HG02759 (cell line): ENCODE measurements at regions not wholly inside any gene's neighbourhood (a gene's known extent, or its start where the extent isn't known, plus 50 kb on each side); places are given as distances from the start of the nearest gene placed in this dataset.
"Not testable (repeated sequence)": the region's sequence is repeated elsewhere in the genome, so short reads cannot be mapped to it uniquely, and the experiment has no call there.

ENCODE experiments used
- ATAC-seq: cut with Tn5 transposase; IDR thresholded peaks from one replicate; pipeline ENCODE4 v1.9.1; 2021; ENCODE audit warnings: mild to moderate bottlenecking, moderate library complexity; ENCODE audit not compliant: unreplicated experiment

DNA sequence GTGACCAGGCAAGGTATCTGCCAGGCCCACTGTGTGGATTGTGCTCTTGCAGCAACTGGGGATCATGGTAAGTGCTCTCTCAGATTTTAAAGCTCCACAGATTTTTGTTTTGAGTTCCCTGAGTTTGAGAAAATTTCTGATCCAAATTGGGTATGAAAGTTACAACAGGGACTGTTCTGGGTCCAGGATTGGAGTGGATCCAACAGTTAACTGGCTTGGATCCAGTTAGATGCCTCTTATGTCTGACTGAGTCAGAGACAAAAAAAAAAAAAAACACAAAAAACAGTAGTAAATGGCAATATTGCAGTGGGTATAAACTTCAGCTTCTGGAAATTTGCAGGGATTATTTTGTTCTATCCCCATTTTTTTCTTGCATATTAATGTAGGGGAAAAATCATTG lies 598.8 kb downstream of the C12orf50 start:
- no peak for ATAC-seq

DNA sequence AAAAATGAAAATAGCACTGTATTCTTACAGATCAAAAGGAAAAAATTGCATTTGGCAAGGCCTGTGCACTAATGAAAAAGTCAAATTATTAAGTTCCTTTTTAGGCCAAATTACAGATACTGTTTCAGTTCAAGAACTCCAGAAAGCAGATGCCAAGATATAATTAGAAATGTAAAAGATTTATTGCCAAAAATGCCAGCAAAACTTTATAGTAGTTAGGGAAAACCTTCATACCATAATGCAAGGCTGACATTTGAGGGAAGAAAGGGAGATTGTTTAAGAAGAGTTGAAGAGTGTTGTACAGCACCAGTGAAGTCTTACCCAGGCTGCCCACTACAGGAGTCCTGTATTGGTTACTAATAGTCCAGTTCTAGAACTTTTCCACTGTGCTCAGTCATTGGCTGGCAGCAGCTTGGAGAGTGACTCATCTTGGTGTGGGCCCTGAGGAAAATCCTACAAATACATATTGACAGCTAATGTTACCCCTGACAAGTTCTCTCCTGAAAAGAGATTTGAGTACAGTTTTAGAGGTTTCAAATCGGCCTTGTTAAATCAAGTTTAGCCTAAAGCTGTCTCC lies 600.4 kb downstream of the C12orf50 start:
- ATAC-seq: no peak

DNA sequence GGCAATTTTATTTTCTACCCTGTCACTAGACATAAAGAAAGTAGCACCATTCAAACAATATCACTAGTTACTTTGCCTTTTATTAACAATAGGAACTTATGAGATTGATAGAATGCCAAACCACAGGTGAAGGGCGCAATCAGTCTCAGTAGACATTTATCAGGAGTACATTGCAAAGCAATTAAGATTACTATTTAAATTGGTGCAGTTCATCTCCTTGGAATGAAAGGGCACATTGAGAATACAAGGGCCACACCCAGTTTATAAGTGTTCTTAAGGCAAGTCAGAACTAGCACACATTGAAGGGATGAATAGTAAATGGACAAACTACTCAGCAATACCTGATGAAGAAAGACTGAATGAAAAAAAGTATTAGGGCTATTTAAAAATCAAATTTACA lies 601.4 kb downstream of the C12orf50 start:
- no peak for ATAC-seq

DNA sequence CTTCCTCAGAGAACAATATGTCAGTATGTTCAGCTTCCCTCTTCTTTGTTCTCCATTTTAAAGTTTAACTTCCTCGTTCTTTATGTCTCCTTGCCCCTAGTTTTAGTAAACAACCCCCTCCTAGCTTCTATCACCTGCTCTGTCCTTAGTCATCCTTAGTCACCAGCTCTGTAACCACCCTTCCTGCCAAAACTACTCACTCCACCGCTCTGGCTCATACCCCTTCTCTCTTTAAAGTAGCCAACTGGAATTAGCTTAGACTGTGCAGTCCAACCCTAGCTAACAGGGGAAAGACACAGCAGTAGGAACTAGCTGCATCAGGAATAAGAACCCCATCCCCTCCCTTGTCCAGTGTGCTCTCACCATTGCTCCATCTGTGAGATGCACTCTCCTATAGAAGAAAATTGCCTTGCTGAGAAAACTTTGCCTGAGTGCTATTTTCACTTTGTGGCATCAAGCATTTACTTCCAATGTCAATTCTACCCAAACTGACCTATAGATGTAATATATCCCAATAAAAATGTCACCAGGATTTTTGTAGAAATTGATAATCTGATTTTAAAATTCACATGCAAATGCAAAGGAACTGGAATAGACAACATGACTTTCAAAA lies 603.2 kb downstream of the C12orf50 start:
- ATAC-seq: no peak

DNA sequence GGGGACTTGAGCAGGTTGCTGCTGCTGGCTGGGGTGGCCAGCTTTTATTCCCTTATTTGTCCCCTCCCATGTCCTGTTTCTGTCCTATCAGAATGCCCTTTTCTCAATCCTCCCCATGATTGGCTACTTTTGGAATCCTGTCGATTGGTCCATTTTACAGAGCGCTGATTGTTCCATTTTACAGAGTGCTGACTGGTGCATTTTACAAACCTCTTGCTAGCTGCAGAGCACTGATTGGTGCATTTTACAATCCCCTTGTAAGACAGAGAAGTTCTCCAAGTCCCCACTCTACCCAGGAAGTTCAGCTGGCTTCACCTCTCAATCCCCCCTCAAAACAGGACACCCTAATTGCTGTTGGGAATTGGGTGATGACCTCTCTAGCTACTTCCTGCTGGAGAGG lies 608.0 kb downstream of the C12orf50 start:
- ATAC-seq: not testable (repeated sequence)

DNA sequence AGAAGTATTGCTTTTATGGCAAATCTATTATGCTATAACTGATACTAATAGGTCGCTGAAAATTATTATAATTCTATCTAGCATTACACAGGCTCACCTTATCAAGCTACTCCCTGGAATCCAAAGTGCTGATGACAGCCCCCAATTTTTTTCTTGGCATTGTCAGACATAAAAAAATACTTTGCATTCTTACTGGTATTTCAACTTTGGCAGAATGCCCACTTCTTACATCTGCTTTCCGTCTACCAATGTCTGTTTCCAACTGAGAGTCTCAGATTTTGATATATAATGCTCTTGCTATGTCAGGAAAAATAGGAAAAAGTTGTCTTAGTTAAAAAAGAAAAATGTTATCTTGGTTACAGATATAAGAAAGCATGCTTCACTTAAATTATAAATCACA lies 615.4 kb downstream of the C12orf50 start:
- no peak for ATAC-seq

DNA sequence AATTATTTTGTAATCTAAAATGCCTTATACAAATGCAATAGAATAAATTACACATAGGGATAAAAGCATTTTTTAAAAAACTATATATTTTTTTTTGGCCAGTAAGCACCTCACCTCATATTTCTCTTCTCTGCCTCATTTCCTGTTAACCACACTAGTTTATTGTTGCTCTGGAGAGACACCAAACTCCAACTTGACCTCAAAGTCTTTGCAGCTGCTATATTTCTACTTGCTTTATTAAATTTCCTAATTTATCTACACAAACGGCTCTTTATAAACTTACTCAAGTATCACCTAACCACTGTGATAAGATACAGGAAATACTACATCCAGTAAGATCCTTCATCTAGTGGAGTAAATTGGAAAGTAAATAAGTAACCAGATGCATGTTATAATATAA lies 622.3 kb downstream of the C12orf50 start:
- no peak for ATAC-seq

DNA sequence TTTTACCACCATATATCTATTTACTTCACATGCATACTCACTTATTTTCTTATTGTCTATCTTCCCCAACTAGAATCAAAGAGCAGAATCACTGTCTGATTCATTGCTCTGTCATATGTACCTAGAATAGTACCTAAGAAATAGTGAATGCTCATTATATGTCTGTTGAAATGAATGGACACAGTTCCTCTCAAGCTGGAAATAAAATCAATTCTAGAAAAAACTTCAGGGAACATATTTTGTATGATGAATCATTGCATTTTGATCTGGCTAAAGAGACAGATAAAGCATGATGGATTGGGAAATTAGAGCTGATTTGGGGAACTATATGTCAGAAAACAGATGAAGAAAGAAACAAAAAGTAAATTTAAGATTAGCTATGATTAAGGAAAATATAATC lies 623.3 kb downstream of the C12orf50 start:
- no peak for ATAC-seq

DNA sequence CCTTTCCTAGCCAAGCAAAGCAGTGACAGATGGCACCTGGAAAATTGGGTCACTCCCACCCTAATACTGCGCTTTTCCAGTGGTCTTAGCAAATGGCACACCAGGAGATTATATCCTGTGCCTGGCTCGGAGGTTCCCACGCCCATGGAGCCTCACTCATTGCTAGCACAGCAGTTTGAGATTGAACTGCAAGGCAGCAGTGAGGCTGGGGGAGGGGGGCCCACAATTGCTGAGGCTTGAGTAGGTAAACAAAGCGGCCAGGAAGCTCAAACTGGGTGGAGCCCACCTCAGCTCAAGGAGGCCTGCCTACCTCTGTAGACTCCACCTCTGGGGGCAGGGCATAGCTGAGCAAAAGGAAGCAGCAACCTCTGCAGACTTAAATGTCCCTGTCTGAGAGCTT lies 635.0 kb downstream of the C12orf50 start:
- not testable (repeated sequence) for ATAC-seq

DNA sequence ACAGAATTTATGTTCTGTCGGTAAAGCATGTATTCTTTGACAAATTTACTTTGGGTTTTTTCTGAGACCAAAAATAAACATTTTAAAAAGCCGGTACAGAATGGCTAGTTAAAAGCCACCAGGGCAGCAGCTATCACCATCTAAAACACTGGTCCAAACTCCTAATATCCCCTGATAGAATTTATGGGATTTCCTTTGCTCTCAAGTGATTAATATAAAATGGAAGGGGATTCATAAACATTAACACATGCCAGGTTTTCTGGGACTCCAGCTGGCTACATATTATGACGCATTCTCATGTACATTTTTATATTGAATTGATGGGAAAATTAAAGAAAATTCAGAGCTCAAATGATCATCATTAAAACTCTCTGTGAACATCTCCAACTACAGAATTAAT lies 640.8 kb downstream of the C12orf50 start:
- ATAC-seq: no peak

DNA sequence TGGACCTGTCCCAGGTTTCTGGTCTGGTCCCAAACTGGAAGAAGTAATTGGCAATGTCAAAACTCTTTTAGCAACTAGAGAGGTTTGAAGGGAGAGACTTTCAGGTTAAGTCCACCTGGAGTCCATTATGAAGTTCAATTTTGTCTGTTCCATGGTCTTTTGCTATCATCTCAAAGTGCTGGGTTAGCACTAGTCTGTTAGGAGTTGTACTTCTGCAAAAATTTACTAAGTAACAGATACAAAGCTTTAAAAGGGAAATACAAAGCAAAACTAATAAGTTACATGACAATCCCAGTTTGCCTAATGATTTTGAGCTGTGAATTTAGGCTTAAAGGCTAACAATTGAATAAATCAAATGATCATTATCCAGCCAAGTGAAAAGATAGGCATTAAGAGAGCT lies 643.9 kb downstream of the C12orf50 start:
- no peak for ATAC-seq

DNA sequence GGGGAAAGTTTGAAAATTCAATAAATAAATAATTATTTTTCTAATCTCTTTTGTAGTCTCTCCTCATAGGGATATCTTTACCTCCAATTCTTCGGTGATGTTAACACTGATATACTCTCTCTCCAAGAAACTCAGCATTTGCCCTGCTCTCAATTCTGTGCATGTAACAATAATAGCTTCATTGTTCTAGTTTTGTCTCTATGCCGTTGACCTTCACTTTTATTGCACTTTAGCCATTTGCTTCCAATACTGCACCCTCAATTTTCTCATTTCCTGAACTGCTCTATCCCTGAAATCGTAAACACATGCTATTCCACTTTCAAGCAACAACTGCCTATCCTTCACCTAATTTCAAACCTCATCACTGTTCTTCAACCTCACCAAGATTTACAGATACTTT lies 645.0 kb downstream of the C12orf50 start:
- no peak for ATAC-seq

DNA sequence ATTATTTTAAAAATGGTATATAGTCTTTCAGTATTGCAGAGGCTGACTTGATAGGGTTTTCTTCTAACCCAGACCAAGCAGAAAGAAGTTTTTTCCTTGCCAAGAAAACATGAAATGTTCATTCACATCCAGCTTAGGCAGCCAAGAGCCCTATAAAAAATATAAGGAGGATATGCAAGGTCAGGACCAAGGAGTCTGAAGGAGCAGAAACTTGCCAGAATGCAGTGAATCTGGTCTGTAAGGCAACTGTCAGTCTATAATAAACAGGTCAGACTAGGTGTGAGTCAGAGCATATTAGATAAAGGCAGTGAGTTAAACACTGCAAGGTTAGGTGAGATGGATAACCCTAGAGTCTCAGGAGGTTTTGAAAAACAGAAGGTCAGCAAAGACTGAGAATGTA lies 645.5 kb downstream of the C12orf50 start:
- no peak for ATAC-seq

DNA sequence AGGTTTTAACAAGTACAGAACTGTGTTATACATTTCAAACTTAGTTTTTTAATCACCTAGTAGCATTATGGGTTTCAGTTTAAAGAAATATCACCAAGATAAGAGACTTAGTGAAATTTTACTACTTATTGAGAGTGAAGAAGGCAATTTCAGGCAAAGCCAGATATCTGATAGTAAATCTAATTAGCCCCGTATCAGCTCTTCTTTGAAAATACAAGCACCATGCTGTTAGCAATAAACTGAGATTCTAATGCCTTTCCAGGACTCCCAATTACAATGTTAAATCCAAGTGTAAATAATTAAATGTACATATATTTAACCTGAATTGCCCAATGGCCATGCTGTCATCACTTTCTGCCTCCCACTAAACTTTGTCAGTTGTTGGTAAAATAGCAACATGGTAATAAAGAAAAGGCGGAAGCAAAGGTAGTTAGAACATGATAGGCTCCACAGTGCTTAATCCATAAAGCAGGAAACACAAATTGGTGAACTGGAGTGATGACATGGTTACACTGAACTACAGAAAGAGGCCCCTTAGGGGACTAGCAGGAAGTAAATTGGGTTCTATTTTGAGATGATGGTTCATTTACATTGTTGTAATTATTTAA lies 646.1 kb downstream of the C12orf50 start:
- no peak for ATAC-seq

DNA sequence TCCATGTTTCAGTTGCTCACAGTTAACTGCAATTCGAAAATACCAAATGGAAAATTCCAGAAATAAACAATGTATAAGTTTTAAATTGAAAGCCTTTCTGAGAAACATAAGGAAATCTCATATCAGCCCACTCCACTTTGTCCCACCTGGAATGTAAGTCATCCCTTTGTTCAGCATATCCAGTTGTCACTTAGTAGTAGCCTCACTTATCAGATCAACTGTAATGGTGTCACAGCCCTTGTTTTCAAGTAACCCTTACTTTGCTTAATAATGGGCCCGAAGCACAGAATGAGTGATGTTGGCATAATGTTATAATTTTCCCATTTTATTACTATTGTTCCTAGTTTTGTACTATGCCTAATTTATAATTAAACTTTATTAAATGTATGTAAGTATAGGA lies 646.8 kb downstream of the C12orf50 start:
- ATAC-seq: no peak

DNA sequence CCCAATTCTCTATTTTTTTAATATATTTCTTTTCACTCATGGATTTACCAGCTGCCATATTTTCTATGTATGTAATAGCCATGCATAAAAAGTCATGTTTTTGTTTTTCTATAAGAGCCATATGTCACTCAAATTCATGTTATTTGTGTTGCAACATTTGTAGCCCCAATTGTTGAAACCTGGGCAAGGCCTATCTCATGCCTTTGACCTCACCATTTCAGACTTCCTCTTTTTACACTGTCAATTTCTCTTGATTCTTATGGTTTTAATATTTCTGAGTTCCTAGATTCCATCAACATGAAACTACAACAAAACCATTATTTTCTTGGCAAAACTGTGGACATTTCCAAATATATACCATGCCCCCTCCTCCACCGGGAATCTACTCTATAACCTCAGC lies 647.5 kb downstream of the C12orf50 start:
- no peak for ATAC-seq

DNA sequence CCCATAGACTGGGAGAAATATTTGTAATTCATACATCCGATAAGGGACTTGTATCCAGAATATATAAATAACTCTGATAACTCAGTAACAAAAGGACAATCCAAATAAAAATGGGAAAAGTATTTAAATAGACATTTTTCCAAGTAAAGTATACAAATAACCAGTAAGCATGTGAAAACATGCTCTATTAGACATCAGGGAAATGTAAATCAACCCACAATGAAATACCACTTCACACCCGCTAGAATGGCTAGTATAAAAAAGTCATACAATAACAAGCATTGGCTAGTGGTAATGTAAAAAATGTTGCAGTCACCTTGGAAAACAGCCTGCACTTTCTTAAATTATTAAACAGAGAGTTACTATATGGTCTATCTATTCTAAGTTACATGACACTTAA lies 650.7 kb downstream of the C12orf50 start:
- ATAC-seq: no peak

DNA sequence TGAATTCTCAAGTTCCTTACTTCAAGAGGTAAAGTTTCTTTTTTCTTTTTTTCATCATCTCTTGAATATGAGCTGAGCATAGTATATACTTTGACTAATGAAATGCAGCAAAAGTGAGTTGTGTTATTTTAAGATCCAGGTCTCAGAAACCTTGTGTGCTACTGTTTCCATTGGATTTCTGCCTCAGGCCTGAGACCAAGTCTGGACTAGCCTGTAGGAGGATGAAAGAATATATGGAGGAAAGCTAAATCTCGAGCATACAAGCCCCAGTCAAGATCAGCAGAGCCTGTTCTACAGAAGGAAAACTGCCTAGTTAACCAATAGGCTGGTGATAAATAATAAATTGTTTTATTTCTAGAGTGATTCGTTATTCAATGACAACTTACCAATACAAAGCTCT lies 652.5 kb downstream of the C12orf50 start:
- no peak for ATAC-seq

DNA sequence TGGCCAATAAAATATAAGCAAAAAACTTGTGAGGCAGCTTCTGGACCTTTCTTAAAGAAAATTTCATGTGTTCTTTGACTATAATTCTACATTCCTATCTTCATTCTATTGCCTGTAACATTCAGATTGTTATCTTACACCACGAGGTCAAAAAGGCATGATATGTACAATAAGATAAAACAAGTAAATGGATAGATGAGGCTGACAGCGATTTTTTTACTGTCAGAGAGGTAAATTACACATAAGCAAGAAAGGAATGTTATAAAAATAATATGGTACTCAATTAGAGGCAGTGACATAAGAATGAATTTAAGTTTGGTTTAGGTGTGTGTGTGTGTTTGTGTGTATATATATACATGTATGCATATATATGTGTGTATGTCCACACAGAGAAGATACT lies 660.0 kb downstream of the C12orf50 start:
- ATAC-seq: no peak

DNA sequence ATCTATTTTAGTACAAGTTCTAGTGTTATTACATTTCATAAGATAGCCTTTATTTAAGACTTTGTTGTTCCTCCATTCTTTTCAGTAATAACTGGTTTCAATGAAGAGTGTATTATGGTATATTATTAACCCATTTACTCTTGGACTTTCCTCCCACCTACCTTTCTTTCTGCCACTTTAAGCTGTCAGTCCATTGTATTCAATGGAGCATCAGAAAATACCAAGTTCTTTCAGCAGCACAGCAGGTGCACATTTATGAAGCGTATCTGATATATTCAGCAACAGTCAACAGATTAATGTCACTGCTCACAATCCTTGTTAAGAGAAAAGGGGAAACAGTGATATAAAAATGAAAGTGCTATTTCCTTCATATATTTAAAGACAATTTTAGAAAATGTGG lies 660.9 kb downstream of the C12orf50 start:
- no peak for ATAC-seq

DNA sequence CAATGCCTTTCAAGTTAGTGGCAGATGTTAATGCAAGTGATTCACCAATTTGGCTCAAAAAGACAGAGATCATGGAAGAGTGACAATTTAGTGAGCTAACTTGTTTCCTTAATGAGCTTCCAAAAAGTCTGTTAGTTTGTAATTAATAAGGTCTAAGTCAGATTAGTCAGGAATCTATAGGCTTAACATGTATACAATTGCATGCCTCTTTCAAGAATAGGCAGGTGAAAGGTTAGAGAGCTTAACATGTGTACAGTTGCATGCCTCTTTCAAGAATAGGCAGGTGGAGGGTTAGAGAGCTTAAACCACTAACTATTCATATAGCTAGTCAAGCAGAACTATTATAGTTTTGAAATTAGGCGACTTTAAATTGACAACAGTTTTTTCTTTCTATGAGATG lies 663.8 kb downstream of the C12orf50 start:
- no peak for ATAC-seq

DNA sequence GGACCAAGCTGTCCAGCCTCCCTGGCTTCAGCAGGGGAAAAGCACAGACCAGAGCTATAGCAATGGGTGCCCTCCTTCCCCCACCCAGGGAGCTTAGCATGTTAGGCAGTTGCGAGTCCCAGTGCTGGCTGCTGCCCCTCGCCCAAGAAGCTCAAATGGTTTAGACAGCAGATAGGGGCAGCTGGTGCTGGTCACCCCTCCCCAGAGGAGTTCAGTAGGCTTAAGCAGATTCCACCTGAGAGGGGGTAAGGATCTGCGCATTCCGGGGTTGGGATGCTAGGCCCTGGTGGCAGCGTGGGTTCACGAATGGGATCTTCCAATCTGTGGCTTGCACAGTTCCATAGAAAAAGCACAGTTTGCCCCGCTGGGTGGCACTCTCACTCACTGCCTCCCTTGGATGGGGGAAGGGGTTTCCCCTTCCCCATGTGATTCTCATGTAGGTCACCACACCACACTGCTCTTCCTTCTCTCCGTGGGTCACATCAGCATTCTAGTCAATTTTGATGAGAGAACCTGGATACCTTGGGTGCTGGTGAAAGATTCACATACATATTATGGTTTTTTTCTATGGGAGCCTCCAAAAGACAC lies 665.6 kb downstream of the C12orf50 start:
- ATAC-seq: no peak
